Keratinocyte (primary cell): ENCODE measurements at regions not wholly inside any gene's neighbourhood (a gene's known extent, or its start where the extent isn't known, plus 50 kb on each side); places are given as distances from the start of the nearest gene placed in this dataset.

Source experiments
- DNase-seq: peaks from one replicate; pipeline ENCODE4 v3.0.0-alpha.2; 2011; ENCODE audit warnings: low read depth, missing footprints, low spot score
- FAIRE-seq: peaks from 2 replicates; lab custom pipeline; 2011; peaks lifted over from hg19 to GRCh38; lab: Jason Lieb, UNC
- H2AFZ ChIP-seq: 2 replicates; pipeline ENCODE4 v1.6.0; 2012; ENCODE audit warnings: low read length, control low read depth, inconsistent platforms; ENCODE audit not compliant: control insufficient read depth
- H3K27ac ChIP-seq: 2 replicates; pipeline ENCODE4 v1.5.1; 2011; ENCODE audit warnings: low read length; ENCODE audit not compliant: control insufficient read depth, insufficient read depth
- H3K27me3 ChIP-seq: 3 replicates; pipeline ENCODE4 v1.6.0; 2011; ENCODE audit warnings: low read length; ENCODE audit not compliant: control insufficient read depth, insufficient read depth; ENCODE audit errors: extremely low read depth
- H3K36me3 ChIP-seq, 2 experiments: 2 replicates in 1 of 2; 3 replicates in 1 of 2; pipeline ENCODE4 v1.5.1; 2011; ENCODE audit warnings: low read length in 2 of 2, mild to moderate bottlenecking in 1 of 2; ENCODE audit not compliant: control insufficient read depth in 2 of 2, insufficient read depth in 2 of 2; ENCODE audit errors: extremely low read depth in 1 of 2
- H3K4me1 ChIP-seq: 3 replicates; pipeline ENCODE4 v1.5.1; 2011; ENCODE audit warnings: low read length; ENCODE audit not compliant: control insufficient read depth, insufficient read depth; ENCODE audit errors: extremely low read depth
- H3K4me2 ChIP-seq: 3 replicates; pipeline ENCODE4 v1.6.0; 2011; ENCODE audit warnings: low read depth, low read length; ENCODE audit not compliant: control insufficient read depth, insufficient read depth; ENCODE audit errors: extremely low read depth
- H3K4me3 ChIP-seq, 3 experiments: fragments of 200-600 bp in 1 of 3; sonication (generic) in 1 of 3; 2 replicates in 2 of 3; 3 replicates in 1 of 3; pipeline ENCODE4 v1.5.1; 2011 to 2016; ENCODE audit warnings: low read length in 3 of 3, mild to moderate bottlenecking in 3 of 3, control low read depth in 2 of 3, inconsistent platforms in 1 of 3, low read depth in 1 of 3, mixed read lengths in 1 of 3, mixed run types in 1 of 3, moderate library complexity in 1 of 3; ENCODE audit not compliant: control insufficient read depth in 2 of 3, insufficient read depth in 2 of 3; ENCODE audit errors: extremely low read depth in 1 of 3
- H3K79me2 ChIP-seq: 2 replicates; pipeline ENCODE4 v1.6.0; 2012; ENCODE audit warnings: low read length; ENCODE audit not compliant: control insufficient read depth, insufficient read depth
- H3K9ac ChIP-seq: 3 replicates; pipeline ENCODE4 v1.6.0; 2011; ENCODE audit warnings: low read length; ENCODE audit not compliant: control insufficient read depth, insufficient read depth; ENCODE audit errors: extremely low read depth
- H3K9me1 ChIP-seq: 3 replicates; pipeline ENCODE4 v1.6.0; 2011; ENCODE audit warnings: low read length; ENCODE audit not compliant: control insufficient read depth, insufficient read depth; ENCODE audit errors: extremely low read depth
- H3K9me3 ChIP-seq: 2 replicates; pipeline ENCODE4 v1.5.1; 2012; ENCODE audit warnings: low read depth, low read length; ENCODE audit not compliant: control insufficient read depth
- H4K20me1 ChIP-seq: 3 replicates; pipeline ENCODE4 v1.6.0; 2011; ENCODE audit warnings: low read length; ENCODE audit not compliant: control insufficient read depth, insufficient read depth; ENCODE audit errors: extremely low read depth
- CTCF ChIP-seq, 3 experiments: IDR thresholded peaks in 1 of 3; conservative IDR thresholded peaks in 1 of 3; optimal IDR thresholded peaks in 1 of 3; 2 replicates in 2 of 3; 3 replicates in 1 of 3; pipeline versions ENCODE3 to v1.5.1; 2011; ENCODE audit warnings: low read length in 3 of 3, mild to moderate bottlenecking in 3 of 3, moderate library complexity in 2 of 3, control low read depth in 1 of 3, inconsistent platforms in 1 of 3; ENCODE audit not compliant: insufficient read depth in 2 of 3; ENCODE audit errors: extremely low read depth in 1 of 3
- EZH2 ChIP-seq: IDR thresholded peaks from one replicate; pipeline ENCODE4 v1.6.1; 2012; ENCODE audit warnings: inconsistent platforms, mild to moderate bottlenecking, low read length, moderate library complexity
- dilution Hi-C: fragments of 300-500 bp; cut with MboI; formaldehyde crosslinking; loops from one replicate; pipeline ENCODE4 v1.7.0; 2020; ENCODE audit warnings: low sequenced_read_pairs; ENCODE audit not compliant: extremely low pct_ligation_motif_present

- no peak overlapping the region for H3K9ac ChIP-seq
- no peaks in the 10 kb centered on the region for H3K9me3 ChIP-seq
- DNase-seq (no peak), FAIRE-seq (no peak)
- no peaks in the 10 kb centered on the region for H3K27me3 ChIP-seq
- H3K4me2 ChIP-seq, result no peak overlapping the region
- dilution Hi-C loops, result no loop called here
- H3K9me1 ChIP-seq, result no peaks in the 10 kb centered on the region
- H2AFZ ChIP-seq, result no peak overlapping the region
- TF ChIP-seq CTCF (optimal IDR thresholded peaks at IDR 0.05 in 1 of 3, IDR thresholded peaks at IDR 0.05 in 1 of 3, conservative IDR thresholded peaks at IDR 0.05 in 1 of 3; ENCODE audit: extremely low read depth in 1 of 3, insufficient read depth in 2 of 3, low read length in 3 of 3), result no peak
- no peak for TF ChIP-seq EZH2
- no peaks in the 10 kb centered on the region for H3K36me3 ChIP-seq
- H3K27ac ChIP-seq, result no peak overlapping the region
- no peak overlapping the region for H3K4me3 ChIP-seq
- H3K4me1 ChIP-seq, result peaks cover 5% of the 10 kb centered on the region
- H3K79me2 ChIP-seq, result no peaks in the 10 kb centered on the region
- H4K20me1 ChIP-seq, result no peaks in the 10 kb centered on the region
These were observed 145.3 kb downstream of the POSTN start for GRCh38 chr13:37453246-37453645.

GRCh38 chr13:37450276-37450675 lies 148.3 kb downstream of the POSTN start:
- no peak overlapping the region for H3K9ac ChIP-seq
- H3K27ac ChIP-seq, result no peak overlapping the region
- H3K4me2 ChIP-seq, result no peak overlapping the region
- no peaks in the 10 kb centered on the region for H3K27me3 ChIP-seq
- H3K9me1 ChIP-seq, result no peaks in the 10 kb centered on the region
- no peaks in the 10 kb centered on the region for H3K79me2 ChIP-seq
- dilution Hi-C loops, result no loop called here
- FAIRE-seq (no peak), DNase-seq (no peak)
- TF ChIP-seq CTCF (optimal IDR thresholded peaks at IDR 0.05 in 1 of 3, IDR thresholded peaks at IDR 0.05 in 1 of 3, conservative IDR thresholded peaks at IDR 0.05 in 1 of 3; ENCODE audit: extremely low read depth in 1 of 3, insufficient read depth in 2 of 3, low read length in 3 of 3), result no peak
- TF ChIP-seq EZH2, result no peak
- no peak overlapping the region for H3K4me3 ChIP-seq
- H3K9me3 ChIP-seq, result no peaks in the 10 kb centered on the region
- H3K4me1 ChIP-seq, result peaks cover 12% of the 10 kb centered on the region
- H4K20me1 ChIP-seq, result no peaks in the 10 kb centered on the region
- H3K36me3 ChIP-seq, result no peaks in the 10 kb centered on the region
- no peak overlapping the region for H2AFZ ChIP-seq
